Posterior cingulate gyrus (tissue), 11 donors: ENCODE measurements at regions not wholly inside any gene's neighbourhood (a gene's known extent, or its start where the extent isn't known, plus 50 kb on each side); places are given as distances from the start of the nearest gene placed in this dataset.
"Not testable (repeated sequence)": the region's sequence is repeated elsewhere in the genome, so short reads cannot be mapped to it uniquely, and the experiment has no call there.

Source experiments
- DNase-seq, 10 donors: peaks; one replicate each; pipeline versions ENCODE4 v3.0.0 to v3.0.0-alpha.2; 2020 to 2021; ENCODE audit warnings: mixed read lengths in 3 of 10
- intact Hi-C: fragments of 100-400 bp; cut with DNase I; formaldehyde crosslinking; loops from one replicate; pipeline ENCODE4 v1.15.1; 2023

DNA sequence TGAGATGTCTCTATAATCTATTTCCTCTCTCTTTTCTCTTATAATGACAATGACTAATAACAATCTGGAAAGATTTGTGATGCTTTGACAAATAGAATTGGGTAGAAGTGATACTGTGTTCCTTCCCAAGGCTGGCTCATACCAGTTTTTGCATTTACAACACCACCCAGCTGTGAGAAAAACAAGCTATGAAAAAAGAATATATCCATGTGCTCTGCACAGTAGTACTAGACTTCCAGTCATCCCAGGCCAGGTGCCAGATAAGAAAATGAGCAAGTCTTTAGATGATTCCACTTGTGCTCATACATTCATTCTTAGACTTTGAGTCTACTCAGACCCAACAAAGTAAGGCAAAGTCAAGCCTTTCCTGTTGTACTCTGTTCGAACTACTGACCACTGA is 350.2 kb upstream of the POU1F1 start:
- DNase-seq = no peak
- intact Hi-C loops = no loop called here

DNA sequence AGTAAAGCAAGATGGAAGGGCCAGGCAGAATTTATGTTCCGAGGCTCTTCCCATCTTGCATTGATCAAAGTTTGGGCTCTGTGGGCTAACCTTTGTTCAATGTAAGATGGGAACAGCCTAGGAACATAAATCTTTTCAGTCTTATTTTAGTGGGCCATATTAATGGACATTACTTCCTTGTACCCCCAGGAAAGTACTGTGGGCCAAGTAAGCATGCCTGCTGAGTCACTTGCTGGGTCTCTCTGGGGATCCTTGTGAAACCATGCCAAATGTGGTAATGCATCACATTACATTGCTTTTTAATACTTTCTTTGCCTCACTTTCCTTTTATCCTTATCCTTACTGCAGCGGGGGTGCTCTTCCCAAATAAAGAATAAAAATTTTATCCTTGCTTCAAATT is 349.5 kb upstream of the POU1F1 start:
- DNase-seq = no peak
- intact Hi-C loops = no loop called here

DNA sequence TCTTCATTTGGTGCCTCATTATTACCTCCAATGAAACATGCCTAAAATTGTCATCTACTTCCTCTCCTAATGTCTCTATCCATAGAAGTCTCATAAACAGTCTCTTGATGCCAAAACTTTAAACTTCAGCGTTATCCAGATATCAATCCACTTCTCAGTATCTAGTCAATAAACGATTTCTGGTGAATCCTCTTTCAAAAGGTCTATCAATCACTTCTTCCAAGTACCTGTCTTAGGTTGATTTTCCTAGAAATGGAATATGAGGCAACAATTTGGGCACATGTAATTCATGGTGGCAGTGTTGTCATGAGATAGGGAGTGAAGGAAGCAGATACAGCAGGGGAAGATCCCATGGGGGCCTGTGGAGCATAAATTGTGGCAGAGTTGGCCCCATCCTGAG is 348.5 kb upstream of the POU1F1 start:
- DNase-seq = no peak
- intact Hi-C loops = no loop called here

DNA sequence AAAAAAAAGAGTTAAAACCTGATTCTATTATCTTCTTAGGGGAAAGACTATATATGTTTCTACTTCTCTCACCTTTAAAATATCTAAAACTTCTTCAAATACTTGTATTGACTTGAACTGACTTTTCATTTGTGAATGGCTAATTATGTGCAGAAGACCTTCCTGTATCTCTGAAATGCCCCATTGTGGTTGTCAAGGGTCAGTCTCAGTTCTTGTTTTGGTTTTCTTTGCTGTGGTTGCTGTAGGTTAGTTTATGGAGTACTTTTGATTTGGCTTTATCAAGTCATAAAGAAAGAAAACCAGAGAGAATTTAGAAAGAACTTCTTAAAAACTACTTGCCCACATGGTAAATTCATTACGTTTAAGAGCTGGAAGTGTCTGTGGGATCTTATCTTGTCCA is 345.3 kb upstream of the POU1F1 start:
- intact Hi-C loops = no loop called here
- DNase-seq = no peak

DNA sequence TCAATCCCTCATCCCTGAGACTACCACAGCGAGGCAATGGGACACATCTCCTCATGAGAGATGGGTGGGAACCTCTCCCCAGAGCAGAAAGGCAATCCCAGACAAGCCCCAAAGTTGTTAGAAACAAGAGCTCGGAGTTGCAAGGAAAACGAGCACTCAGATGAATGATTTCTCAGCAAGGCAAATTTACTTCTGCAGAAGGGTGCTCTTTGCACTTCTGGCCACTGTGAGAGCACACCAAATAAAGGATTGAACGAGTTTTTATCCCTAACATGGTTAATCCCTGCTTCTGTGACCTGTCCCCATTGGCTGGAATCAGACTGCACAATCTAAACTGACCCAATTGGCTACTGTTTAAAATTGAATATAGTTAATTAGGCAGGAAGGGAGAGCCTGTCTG is 339.1 kb upstream of the POU1F1 start:
- DNase-seq = no peak
- intact Hi-C loops = no loop called here

DNA sequence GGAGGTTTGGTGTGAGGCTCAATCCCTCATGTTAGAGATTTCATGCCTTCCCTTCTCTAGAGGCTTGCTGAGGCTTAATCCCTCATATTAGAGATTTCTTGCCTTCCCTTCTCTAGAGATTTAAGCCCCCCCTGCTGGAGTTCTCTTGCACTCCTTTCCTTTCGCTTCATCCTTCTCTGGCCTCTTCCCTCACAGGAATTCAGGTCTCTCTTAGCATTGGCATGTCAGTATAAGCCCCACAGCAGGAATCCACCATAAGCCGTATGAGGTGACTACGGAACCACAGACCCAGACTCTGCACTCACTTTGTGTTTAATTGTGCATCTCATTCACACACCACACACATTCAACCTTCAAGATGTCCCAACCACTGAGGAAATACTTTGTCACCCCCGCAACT is 338.6 kb upstream of the POU1F1 start:
- intact Hi-C loops = no loop called here
- no peak for DNase-seq

DNA sequence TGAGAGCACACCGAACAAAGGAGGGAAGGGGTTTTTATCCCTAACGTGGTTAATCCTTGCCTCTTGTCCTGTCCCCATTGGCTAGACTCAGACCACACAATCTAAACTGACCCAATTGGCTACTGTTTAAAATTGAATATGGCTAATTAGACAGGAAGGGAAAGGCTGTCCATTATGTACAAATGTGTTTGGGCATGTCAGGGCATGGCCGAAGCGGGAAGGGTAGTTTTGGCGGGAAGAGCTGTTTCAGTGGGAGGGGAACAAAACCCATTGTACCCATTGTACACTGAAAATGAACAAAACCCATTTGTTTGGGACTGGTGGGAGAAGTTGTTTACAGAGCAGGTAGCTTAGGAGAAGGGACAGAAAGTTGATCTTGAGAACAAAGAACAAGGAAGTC is 330.9 kb upstream of the POU1F1 start:
- intact Hi-C loops = no loop called here
- no peak for DNase-seq

DNA sequence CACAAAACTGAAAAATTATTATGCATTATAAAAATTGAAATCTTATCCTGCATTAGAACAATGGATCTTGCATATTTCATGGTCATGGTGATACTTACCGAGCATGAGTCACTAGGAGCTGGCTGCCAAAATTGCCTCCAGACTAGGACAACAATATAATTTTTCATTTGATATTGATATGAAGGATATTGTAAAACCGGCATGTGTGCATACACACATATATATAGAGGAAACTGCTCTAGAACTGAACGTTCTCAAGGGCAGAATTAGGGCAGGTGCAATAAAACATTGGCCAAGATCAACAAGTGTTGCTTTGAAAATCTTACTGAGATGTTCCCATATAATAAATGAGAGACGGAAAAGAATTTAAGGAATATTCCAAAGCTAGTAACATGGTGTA is 319.4 kb upstream of the POU1F1 start:
- intact Hi-C loops = no loop called here
- DNase-seq = no peak

DNA sequence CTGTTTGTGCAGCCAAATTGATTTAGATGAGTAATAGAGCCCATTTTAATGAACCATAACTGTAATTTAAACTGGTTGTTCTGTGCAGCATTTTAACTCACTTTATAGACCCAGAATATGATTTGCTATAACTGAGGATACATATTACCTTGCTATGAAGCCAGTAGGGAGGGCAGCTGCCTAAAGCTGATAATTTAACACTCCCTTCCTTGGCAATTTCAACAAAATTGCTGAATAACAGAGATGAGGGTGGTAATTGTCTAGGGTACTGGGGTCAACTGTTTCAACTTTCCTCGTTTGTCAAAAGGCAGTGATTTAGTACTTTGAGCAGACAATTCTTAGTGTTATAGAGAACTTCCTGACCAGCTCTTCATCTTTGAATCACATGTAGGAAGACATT is 304.9 kb upstream of the POU1F1 start:
- intact Hi-C loops = no loop called here
- DNase-seq = no peak

DNA sequence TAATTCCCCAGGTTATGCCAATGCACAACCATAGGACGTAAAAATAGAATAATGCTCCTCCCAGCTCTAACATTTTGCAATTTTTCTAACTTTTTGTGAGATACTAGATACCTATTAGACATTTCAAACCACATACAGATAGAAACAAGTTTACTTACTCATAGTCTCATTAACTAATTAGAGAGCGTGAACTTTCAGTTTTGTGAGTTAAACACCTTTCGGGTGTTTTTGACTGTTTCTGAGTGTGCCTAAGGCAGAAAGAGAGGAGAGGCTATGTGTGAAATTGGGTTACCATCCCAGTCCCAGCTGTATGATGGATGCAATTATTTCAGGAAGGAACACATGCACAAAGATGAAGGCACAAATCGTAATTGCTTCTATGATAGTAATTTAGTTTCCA is 300.4 kb upstream of the POU1F1 start:
- no peak for DNase-seq
- intact Hi-C loops = no loop called here

DNA sequence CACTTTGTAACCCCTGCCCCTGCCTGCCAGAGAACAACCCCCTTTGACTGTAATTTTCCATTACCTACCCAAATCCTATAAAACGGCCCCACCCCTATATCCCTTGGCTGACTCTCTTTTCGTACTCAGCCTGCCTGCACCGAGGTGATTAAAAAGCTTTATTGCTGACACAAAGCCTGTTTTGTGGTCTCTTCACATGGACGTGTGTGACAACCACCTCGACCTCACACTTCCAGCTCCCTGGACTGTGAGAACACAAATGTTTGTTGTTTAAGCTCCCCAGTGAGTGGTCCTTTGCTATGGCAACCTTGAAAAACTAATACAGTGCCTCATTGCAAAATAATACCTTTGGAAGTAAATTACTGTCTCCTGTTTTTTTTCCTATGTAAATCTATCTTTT is 299.2 kb upstream of the POU1F1 start:
- intact Hi-C loops = no loop called here
- no peak for DNase-seq

DNA sequence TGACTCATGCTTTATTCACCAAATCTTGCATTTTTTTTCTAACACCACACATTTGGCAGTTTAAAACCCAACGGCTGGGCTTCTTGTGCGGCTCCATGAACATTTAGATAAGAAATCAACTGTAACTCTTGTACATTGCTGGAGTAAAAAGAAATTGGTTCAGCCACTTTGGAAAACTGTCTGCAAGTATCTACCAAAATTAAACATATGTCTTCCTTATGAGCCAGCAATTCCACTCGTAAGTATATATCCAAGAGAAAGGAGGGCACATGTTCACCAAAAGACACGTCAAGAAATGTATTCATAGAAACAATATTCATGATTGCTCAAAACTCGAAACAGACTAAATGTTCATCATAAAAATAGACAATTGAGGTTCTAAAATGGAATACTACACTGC is 291.9 kb upstream of the POU1F1 start:
- intact Hi-C loops = no loop called here
- no peak for DNase-seq

DNA sequence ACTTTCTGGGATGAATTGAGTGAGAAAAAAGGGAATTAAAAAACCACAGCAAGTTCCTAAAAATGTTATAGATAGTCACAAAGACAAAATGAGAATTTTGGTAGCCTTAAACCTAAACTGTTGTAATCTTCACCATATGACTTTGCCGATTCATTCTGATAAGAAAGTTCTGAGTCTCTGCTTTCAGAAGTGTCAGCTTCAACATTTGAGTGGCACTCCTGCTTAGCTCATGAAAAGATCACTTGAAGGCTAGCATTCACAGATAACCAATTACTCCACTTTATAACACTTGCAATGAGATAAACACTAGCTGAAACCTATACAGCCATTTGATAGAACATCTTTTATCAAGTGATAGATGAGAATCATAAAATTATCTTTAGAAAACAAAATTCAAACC is 288.1 kb upstream of the POU1F1 start:
- DNase-seq = no peak
- intact Hi-C loops = no loop called here

DNA sequence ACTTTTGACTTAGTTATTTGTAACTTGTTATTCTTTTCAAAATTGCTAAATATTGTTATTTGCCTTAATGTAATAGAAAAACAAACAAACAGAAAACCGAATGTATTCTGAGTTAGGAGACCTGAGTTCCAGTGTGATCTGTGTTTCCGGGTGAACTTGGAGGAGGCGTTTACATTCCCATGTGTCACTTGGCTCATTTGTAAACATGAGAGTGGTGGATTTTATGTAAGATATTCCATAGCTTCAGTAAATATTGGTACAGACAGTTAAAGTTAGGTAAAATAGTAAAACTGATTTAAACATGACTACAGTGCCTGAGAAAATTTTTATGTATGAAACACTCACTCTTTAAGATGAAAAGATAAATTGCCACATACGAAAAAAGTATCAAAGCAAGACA is 287.3 kb upstream of the POU1F1 start:
- DNase-seq = no peak
- intact Hi-C loops = no loop called here

DNA sequence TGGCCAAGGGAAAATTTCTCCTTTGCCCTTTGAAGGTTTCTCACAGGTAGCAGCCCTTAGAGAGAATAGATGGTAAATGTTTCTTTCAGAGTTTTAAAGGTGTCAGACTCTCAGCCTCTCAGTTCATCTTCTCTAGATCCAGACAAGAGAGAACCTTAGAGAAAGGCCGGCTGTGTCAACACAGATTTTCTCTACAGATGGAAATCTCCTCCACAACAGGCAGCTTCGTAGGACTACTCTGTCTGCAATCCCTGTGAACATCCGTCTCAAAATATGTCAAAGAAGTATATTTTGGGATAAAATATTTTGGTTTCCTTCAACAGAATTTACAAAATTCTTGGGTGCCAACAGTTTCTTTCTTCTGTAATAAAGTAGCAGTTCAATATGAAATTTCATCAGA is 282.1 kb upstream of the POU1F1 start:
- intact Hi-C loops = no loop called here
- DNase-seq = no peak

DNA sequence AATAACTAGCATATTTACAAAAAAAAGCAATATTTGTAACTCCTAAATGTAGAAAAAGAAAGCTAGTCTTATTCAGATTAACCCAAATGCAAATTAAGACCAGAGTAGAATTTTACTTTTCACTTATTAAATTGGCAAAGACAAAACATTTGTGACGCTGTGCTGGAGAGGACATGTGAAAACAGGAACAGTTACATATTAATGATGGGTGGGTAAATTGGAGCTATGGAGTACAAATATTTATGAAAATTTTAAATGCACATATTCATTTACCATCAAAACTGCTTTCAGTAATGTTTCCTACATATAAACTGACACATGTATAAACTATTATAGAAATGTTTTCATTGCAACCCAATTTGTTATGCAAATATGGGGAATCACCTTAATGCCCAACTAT is 278.9 kb upstream of the POU1F1 start:
- intact Hi-C loops = no loop called here
- DNase-seq = no peak

DNA sequence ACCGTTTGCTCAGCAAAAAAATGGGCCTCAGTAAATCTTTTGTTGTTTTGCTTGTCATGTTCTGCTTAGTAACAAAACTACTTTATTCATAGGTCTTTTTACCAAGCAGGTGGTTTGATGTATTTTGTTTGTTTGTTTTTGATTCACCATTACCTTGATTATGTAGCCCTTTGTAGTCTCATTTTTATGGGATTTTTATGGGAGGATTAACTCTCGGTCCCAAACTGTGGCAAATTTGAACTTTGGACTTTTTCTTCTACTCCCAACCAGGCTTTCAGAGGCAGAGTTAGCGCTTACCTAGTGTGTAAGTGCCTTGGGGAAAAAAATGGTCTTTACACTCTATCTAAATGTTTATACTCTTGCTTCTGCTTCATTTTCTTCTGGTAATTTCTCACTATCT is 276.7 kb upstream of the POU1F1 start:
- DNase-seq = no peak
- intact Hi-C loops = no loop called here

DNA sequence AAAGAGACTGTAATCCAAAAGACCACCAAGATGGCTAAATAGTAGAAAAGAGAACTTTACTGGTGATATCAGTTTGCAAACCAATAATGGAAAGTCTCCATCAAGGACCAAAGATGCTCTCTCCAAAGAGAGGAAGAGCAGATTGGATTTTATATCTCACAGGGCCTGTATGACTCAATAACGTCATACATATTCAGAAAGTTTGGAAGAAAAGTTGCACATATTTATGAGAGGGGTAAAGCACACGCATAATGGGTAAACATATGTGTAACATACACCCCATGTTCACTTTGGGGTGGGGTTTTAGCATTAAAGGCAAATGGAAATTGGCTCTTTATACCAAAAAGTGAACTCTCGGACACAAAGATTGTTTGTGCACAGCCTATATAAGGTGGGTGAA is 274.5 kb upstream of the POU1F1 start:
- intact Hi-C loops = no loop called here
- no peak for DNase-seq

DNA sequence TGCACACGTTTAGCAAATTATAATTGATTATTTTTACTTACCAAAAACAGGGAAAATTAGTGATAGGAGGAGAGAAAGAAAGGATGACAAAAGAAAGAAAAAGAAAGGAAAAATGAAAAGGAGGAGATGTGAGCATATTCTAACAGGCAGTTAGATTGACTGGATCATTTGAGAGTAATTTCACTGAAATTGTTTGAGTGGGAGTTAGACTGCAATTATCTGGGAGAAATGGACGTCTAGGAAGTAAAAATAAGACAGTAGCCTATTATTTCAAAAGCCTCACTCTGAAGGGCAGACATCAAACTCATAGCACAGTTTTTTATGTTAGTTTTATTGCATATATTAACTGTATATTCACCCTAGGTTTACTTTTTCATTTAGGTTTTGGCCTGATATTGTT is 272.8 kb upstream of the POU1F1 start:
- intact Hi-C loops = no loop called here
- no peak for DNase-seq

DNA sequence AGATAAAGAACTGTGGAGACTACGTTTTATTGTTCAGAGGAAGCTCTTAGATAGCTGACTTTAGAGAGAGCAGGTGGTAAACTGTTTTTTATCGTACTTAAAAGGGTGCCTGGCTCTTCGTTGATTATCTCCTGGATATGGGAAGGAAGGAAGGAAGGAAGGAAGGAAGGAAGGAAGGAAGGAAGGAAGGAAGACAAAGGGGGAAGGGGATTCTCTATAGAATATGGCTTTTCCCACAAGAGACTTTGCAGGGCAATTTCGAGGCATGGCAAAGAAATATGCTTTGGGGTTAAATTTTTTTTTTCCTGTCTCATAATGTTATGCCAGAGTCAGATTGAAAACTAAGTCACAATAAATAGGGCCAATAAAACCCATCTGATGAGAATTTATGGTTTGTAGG is 271.9 kb upstream of the POU1F1 start:
- intact Hi-C loops = no loop called here
- DNase-seq = no peak

DNA sequence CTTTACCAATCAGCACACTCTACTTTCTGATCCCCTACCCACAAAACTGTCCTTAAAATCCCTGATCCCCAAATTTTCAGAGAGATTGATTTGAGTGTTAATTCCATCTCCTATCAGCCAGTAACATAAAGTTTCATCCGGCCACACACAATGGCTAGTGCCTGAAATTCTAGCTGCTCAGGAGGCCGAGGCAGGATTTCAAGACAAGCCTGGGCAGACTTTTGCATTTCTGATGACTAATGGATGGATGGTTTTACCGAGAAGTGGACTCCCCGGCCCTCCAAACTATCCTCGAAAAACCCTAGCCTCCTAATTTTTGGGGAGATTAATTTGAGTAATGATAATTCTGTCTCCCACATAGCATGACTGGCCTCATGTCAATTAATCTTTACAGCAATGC is 269.8 kb upstream of the POU1F1 start:
- intact Hi-C loops = no loop called here
- DNase-seq = no peak

DNA sequence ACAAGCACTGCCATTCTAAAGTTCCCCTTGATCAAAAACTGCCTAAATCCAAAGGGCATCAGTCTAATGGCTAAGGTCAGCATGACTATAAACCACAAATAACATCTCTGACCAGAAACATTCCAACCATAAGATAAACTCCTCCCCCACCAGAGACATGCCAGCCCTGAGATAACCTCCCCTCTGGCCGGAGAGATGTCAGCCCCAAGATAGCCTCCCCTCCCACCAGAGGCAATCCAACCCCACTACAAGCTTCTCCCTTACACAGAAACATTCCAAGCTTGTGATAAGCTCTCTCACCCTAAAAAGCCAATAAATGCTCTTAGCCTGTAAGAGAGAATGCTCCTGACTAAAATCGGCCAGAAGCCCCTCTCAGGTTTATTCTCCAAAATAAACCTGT is 267.0 kb upstream of the POU1F1 start:
- intact Hi-C loops = not testable (repeated sequence)

DNA sequence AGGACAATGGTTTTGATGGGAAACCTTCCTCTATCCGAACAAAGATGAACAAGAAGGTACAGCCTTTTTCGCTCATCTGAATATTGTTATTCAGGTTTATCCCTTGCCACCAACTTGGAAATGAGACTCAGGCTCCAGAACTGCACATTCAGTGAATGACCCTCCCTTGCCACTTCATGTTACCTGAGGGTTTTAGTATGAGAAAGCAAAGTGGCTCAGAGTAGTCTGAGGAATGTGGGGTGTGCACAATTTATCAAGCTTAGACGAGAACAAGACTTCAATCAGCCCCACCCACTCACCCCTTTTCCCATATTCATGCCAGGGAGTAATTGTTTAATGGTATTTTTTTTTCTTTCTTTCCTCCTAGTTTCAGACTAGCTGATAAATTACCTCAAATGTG is 265.3 kb upstream of the POU1F1 start:
- DNase-seq = no peak
- intact Hi-C loops = no loop called here

More for the DNA sequence above, 267.0 kb upstream of the POU1F1 start:
- DNase-seq = not testable (repeated sequence)

DNA sequence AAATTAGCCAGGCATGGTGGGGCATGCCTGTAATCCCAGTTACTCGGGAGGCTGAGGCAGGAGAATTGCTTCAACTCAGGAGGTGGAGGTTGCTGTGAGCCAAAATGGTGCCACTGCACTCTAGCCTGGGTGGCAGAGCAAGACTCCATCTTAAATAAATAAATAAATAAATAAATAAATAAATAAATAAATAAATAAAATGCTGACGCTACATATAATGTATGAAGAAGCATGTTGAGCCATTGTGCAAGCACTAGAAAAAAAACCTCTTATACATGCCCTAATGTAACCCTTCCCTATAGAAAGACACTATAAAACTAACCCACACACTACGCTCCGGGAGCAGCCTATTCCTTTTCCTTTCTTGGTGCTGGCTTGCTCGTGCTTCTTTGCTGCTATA is 262.3 kb upstream of the POU1F1 start:
- DNase-seq, intact Hi-C loops: not testable (repeated sequence)
